HFF-Myc (cell line): ENCODE measurements at regions not wholly inside any gene's neighbourhood (a gene's known extent, or its start where the extent isn't known, plus 50 kb on each side); places are given as distances from the start of the nearest gene placed in this dataset.
"Not testable (repeated sequence)": the region's sequence is repeated elsewhere in the genome, so short reads cannot be mapped to it uniquely, and the experiment has no call there.

ENCODE experiments used
- DNase-seq: peaks from one replicate; pipeline ENCODE4 v3.0.0-alpha.2; 2011; ENCODE audit warnings: low read depth; ENCODE audit errors: extremely low read depth
- H3K4me3 ChIP-seq: replicated peaks from 2 replicates; pipeline ENCODE4 v1.5.1; 2011; ENCODE audit warnings: low read depth, mild to moderate bottlenecking, control low read depth, low read length
- CTCF ChIP-seq: IDR thresholded peaks from 2 replicates; pipeline ENCODE4 v1.5.1; 2012; ENCODE audit warnings: mild to moderate bottlenecking, low read depth, low read length, control low read depth; ENCODE audit errors: missing control alignments

GRCh38 chr9:82436475-82436874 lies 447.9 kb downstream of the SPATA31D1 start:
- TF ChIP-seq CTCF = no peak
- H3K4me3 ChIP-seq = no peak overlapping the region
- DNase-seq = no peak

- DNase-seq, H3K4me3 ChIP-seq: not testable (repeated sequence)
Observed at GRCh38 chr9:82437183-82437582, 448.6 kb downstream of the SPATA31D1 start.

GRCh38 chr9:82438581-82438980 lies 450.0 kb downstream of the SPATA31D1 start:
- H3K4me3 ChIP-seq = no peak overlapping the region
- TF ChIP-seq CTCF = no peak
- DNase-seq = no peak

- no peak for TF ChIP-seq CTCF
- DNase-seq = no peak
Observed at GRCh38 chr9:82443312-82443711, 454.7 kb downstream of the SPATA31D1 start.

GRCh38 chr9:82445556-82445955 lies 457.0 kb downstream of the SPATA31D1 start:
- H3K4me3 ChIP-seq = no peak overlapping the region
- TF ChIP-seq CTCF = no peak
- DNase-seq = no peak

More at GRCh38 chr9:82443312-82443711, 454.7 kb downstream of the SPATA31D1 start:
- H3K4me3 ChIP-seq = no peak overlapping the region

- DNase-seq = no peak
- no peak overlapping the region for H3K4me3 ChIP-seq
- TF ChIP-seq CTCF = no peak
Observed at GRCh38 chr9:82447343-82447742, 458.8 kb downstream of the SPATA31D1 start.

- no peak overlapping the region for H3K4me3 ChIP-seq
- TF ChIP-seq CTCF = no peak
- no peak for DNase-seq
Observed at GRCh38 chr9:82449986-82450385, 461.4 kb downstream of the SPATA31D1 start.
